GM23338 (cell line): ENCODE measurements at regions not wholly inside any gene's neighbourhood (a gene's known extent, or its start where the extent isn't known, plus 50 kb on each side); places are given as distances from the start of the nearest gene placed in this dataset.

Experiments used
- EZH2 ChIP-seq: fragments of 200-600 bp; sonication (generic); IDR thresholded peaks from one replicate; pipeline ENCODE4 v1.8.0; 2017; ENCODE audit warnings: antibody characterized with exemption, mild to moderate bottlenecking, low read depth; ENCODE audit not compliant: unreplicated experiment
- EZH2phosphoT487 ChIP-seq: fragments of 200-600 bp; sonication (generic); IDR thresholded peaks from one replicate; pipeline ENCODE4 v1.8.1; 2018; ENCODE audit warnings: antibody characterized with exemption; ENCODE audit not compliant: unreplicated experiment
- POLR2AphosphoS5 ChIP-seq: IDR thresholded peaks from 2 replicates; pipeline ENCODE4 v1.6.1; 2016; ENCODE audit warnings: antibody characterized with exemption, low read depth
- STAT1 ChIP-seq: IDR thresholded peaks from one replicate; pipeline ENCODE4 v1.6.1; 2016; ENCODE audit warnings: antibody characterized with exemption; ENCODE audit not compliant: unreplicated experiment
- TF ChIP-seq, protein P1 (sequence below), 2 experiments: fragments of 200-600 bp in 1 of 2; sonication (generic) in 1 of 2; conservative IDR thresholded peaks; 2 replicates each; pipeline versions ENCODE4 v1.5.1 to v1.6.1; 2016 to 2017; ENCODE audit warnings: antibody characterized with exemption in 2 of 2, low read depth in 2 of 2, mild to moderate bottlenecking in 2 of 2, moderate library complexity in 1 of 2
- TF ChIP-seq, protein P2 (sequence below): IDR thresholded peaks from one replicate; pipeline ENCODE4 v1.6.1; 2018; ENCODE audit warnings: antibody characterized with exemption; ENCODE audit not compliant: unreplicated experiment
- TF ChIP-seq, protein P3 (sequence below): IDR thresholded peaks from 2 replicates; pipeline ENCODE4 v1.6.1; 2016; ENCODE audit warnings: antibody characterized with exemption

DNA sequence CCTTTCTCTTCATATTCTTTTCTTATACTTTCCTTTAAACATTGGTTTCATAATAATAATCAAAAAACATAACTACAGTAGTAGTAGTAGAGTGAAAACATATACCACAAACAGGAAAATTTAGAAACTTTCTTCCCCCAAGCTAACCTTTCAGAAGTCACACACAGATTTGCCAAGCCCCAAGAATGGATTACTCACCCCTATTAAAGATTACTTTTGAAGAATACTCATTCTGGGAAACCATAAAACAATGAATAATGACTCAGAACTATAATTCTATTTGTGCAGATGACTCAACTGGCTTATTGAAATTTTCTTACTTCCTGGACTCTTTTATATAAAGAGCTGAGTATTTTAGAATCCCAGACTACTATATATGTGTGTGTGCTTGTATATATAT lies 119.4 kb upstream of the GJE1 start:
- TF ChIP-seq EZH2phosphoT487 = no peak
- TF ChIP-seq, protein P1, sequence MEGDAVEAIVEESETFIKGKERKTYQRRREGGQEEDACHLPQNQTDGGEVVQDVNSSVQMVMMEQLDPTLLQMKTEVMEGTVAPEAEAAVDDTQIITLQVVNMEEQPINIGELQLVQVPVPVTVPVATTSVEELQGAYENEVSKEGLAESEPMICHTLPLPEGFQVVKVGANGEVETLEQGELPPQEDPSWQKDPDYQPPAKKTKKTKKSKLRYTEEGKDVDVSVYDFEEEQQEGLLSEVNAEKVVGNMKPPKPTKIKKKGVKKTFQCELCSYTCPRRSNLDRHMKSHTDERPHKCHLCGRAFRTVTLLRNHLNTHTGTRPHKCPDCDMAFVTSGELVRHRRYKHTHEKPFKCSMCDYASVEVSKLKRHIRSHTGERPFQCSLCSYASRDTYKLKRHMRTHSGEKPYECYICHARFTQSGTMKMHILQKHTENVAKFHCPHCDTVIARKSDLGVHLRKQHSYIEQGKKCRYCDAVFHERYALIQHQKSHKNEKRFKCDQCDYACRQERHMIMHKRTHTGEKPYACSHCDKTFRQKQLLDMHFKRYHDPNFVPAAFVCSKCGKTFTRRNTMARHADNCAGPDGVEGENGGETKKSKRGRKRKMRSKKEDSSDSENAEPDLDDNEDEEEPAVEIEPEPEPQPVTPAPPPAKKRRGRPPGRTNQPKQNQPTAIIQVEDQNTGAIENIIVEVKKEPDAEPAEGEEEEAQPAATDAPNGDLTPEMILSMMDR (conservative IDR thresholded peaks at IDR 0.05; ENCODE audit: low read depth in 2 of 2) = no peak
- TF ChIP-seq EZH2 = no peak
- TF ChIP-seq POLR2AphosphoS5 = no peak
- TF ChIP-seq, protein P2, sequence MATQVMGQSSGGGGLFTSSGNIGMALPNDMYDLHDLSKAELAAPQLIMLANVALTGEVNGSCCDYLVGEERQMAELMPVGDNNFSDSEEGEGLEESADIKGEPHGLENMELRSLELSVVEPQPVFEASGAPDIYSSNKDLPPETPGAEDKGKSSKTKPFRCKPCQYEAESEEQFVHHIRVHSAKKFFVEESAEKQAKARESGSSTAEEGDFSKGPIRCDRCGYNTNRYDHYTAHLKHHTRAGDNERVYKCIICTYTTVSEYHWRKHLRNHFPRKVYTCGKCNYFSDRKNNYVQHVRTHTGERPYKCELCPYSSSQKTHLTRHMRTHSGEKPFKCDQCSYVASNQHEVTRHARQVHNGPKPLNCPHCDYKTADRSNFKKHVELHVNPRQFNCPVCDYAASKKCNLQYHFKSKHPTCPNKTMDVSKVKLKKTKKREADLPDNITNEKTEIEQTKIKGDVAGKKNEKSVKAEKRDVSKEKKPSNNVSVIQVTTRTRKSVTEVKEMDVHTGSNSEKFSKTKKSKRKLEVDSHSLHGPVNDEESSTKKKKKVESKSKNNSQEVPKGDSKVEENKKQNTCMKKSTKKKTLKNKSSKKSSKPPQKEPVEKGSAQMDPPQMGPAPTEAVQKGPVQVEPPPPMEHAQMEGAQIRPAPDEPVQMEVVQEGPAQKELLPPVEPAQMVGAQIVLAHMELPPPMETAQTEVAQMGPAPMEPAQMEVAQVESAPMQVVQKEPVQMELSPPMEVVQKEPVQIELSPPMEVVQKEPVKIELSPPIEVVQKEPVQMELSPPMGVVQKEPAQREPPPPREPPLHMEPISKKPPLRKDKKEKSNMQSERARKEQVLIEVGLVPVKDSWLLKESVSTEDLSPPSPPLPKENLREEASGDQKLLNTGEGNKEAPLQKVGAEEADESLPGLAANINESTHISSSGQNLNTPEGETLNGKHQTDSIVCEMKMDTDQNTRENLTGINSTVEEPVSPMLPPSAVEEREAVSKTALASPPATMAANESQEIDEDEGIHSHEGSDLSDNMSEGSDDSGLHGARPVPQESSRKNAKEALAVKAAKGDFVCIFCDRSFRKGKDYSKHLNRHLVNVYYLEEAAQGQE = no peak
- TF ChIP-seq STAT1 = no peak
- TF ChIP-seq, protein P3, sequence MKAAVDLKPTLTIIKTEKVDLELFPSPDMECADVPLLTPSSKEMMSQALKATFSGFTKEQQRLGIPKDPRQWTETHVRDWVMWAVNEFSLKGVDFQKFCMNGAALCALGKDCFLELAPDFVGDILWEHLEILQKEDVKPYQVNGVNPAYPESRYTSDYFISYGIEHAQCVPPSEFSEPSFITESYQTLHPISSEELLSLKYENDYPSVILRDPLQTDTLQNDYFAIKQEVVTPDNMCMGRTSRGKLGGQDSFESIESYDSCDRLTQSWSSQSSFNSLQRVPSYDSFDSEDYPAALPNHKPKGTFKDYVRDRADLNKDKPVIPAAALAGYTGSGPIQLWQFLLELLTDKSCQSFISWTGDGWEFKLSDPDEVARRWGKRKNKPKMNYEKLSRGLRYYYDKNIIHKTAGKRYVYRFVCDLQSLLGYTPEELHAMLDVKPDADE = no peak
